Psoas muscle (tissue), 7 donors: ENCODE measurements at regions not wholly inside any gene's neighbourhood (a gene's known extent, or its start where the extent isn't known, plus 50 kb on each side); places are given as distances from the start of the nearest gene placed in this dataset.

Source experiments
- ATAC-seq, 4 donors: fragments of 200-7000 bp; cut with Tn5 transposase; one replicate each; pipeline ENCODE4 v1.9.1; 2020; ENCODE audit warnings: moderate library complexity in 3 of 4, mild to moderate bottlenecking in 2 of 4
- DNase-seq, 2 donors: peaks; one replicate each; pipeline ENCODE4 v3.0.0-alpha.2; 2020
- H3K27ac ChIP-seq: fragments of 200-600 bp; one replicate; pipeline ENCODE4 v1.8.0; 2022
- H3K27me3 ChIP-seq, 3 donors: fragments of 200-600 bp in 1 of 3; one replicate each; pipeline versions ENCODE4 v1.6.1 to v1.8.0; 2013 to 2022; ENCODE audit warnings: low read length in 2 of 3, mild to moderate bottlenecking in 2 of 3, moderate library complexity in 1 of 3; ENCODE audit not compliant: insufficient read depth in 3 of 3
- H3K36me3 ChIP-seq, 2 donors: fragments of 200-600 bp in 1 of 2; one replicate each; pipeline versions ENCODE4 v1.6.1 to v1.8.0; 2013 to 2022; ENCODE audit warnings: low read depth in 1 of 2, mild to moderate bottlenecking in 1 of 2, moderate library complexity in 1 of 2; ENCODE audit not compliant: insufficient read depth in 1 of 2
- H3K4me1 ChIP-seq: fragments of 200-600 bp; one replicate; pipeline ENCODE4 v1.8.0; 2022
- H3K4me3 ChIP-seq: fragments of 200-600 bp; one replicate; pipeline ENCODE4 v1.8.0; 2022; ENCODE audit warnings: mild to moderate bottlenecking
- H3K9me3 ChIP-seq: fragments of 200-600 bp; one replicate; pipeline ENCODE4 v1.8.0; 2022
- CTCF ChIP-seq: fragments of 200-600 bp; IDR thresholded peaks from one replicate; pipeline ENCODE4 v1.8.0; 2022; ENCODE audit warnings: antibody characterized with exemption
- WGBS, 3 donors: extraction: QIAGEN DNeasy Blood & Tissue Kit; methylation state at CpG; one replicate each; pipeline versions ENCODE4 v1.1.6 to v1.1.7; 2013; 5-methylcytosine and 5-hydroxymethylcytosine counted together
- intact Hi-C, 2 donors: fragments of 100-400 bp; cut with DNase I; formaldehyde crosslinking; loops; one replicate each; pipeline versions ENCODE4 v1.11.0 to v1.14.2; 2022
- donor health status: healthy with polysubstance abuse.
- donor health status: DM: no; HTN: no; CAD: no; lungs with moderate emphysema.
- donor health status: Bipolar disorder and iron deficiency.
- donor health status: healthy.
- donor health status: DM: yes; HTN: yes; CAD: no.
- donor health status: DM: no; HTN: no; CAD: no.
- donor health status: DM: yes; HTN: yes; CAD: no.

GRCh38 chr6:148650941-148651505, 95.8 kb upstream of the UST start:
- TF ChIP-seq CTCF: no peak
- Histone ChIP-seq H3K27me3 (no peaks in the 10 kb centered on the region), H3K4me3 (no peak overlapping the region), H3K9me3 (no peaks in the 10 kb centered on the region), H3K27ac (no peak overlapping the region), H3K36me3 (no peaks in the 10 kb centered on the region), H3K4me1 (no peaks in the 10 kb centered on the region)
- intact Hi-C loops: no loop called here
- 38 to 47% (median 44%) methylated on average over 2 of the region's 2 CpGs for WGBS, 3 donors
- DNase-seq: no peak
- ATAC-seq: no peak

GRCh38 chr6:148652205-148652604, 94.6 kb upstream of the UST start:
- intact Hi-C loops: no loop called here
- no peaks in the 10 kb centered on the region for H3K36me3 ChIP-seq
- ATAC-seq: no peak
- no peaks in the 10 kb centered on the region for H3K4me1 ChIP-seq
- no peaks in the 10 kb centered on the region for H3K27me3 ChIP-seq
- H3K9me3 ChIP-seq: no peaks in the 10 kb centered on the region
- no peak overlapping the region for H3K27ac ChIP-seq
- DNase-seq: no peak
- no peak for TF ChIP-seq CTCF
- H3K4me3 ChIP-seq: no peak overlapping the region

GRCh38 chr6:148653138-148653776, 93.6 kb upstream of the UST start:
- 70 to 75% (median 73%) methylated on average over 2 of the region's 2 CpGs for WGBS, 3 donors
- TF ChIP-seq CTCF: no peak
- DNase-seq (no peak), ATAC-seq (no peak)
- no peak overlapping the region for H3K4me3 ChIP-seq
- no peaks in the 10 kb centered on the region for H3K27me3 ChIP-seq
- no peaks in the 10 kb centered on the region for H3K9me3 ChIP-seq
- H3K27ac ChIP-seq: no peak overlapping the region
- H3K4me1 ChIP-seq: no peaks in the 10 kb centered on the region
- intact Hi-C loops: no loop called here
- no peaks in the 10 kb centered on the region for H3K36me3 ChIP-seq

GRCh38 chr6:148657048-148657447, 89.8 kb upstream of the UST start:
- no peak for DNase-seq
- intact Hi-C loops: no loop called here
- Histone ChIP-seq H3K27ac (no peak overlapping the region), H3K36me3 (no peaks in the 10 kb centered on the region), H3K4me3 (no peak overlapping the region), H3K9me3 (peaks cover 4% of the 10 kb centered on the region), H3K4me1 (no peaks in the 10 kb centered on the region), H3K27me3 (no peaks in the 10 kb centered on the region)
- no peak for TF ChIP-seq CTCF
- 86 to 90% (median 88%) methylated on average over 4 of the region's 4 CpGs for WGBS, 3 donors
- ATAC-seq: no peak
